ENCODE measurements at regions not wholly inside any gene's neighbourhood (a gene's known extent, or its start where the extent isn't known, plus 50 kb on each side); places are given as distances from the start of the nearest gene placed in this dataset.

DNA sequence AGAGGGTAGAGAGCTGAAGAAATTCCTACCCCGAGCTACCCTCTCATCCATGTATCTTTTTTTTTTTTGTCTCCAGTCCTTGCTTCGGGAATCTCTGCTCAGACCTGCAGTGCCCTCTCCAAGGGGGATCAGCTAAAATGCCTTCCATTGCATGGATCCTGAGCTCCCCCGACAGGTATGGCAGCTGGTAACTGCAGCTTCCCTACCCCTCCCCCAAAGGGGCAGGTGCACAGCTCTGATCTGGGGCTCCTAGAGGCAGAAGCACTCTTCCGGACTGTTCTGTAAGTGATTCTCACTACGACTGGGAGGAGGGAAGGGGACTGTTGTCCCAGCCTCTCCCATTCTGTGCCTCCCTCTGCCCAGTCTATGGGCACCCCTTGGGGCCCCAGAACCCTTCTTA is 169.6 kb downstream of the MELK start:
- H3K79me2 ChIP-seq (ENCODE audit: insufficient read depth, low read length), result no peaks in the 10 kb centered on the region
- no peak overlapping the region for H2AFZ ChIP-seq (ENCODE audit: low read length)
- ChIA-PET CTCF (ENCODE audit: low intra/inter-chr PET ratio, low total read pairs) (no interaction called here), POLR2A (no interaction called here)
- WGBS (ENCODE audit: low lambda C conversion rate), result 0% methylated on average over 4 of the region's 5 CpGs
- no peak for FAIRE-seq
- H3K27ac ChIP-seq (ENCODE audit: extremely low read length, insufficient read depth, low read length), result no peak overlapping the region
- no peaks in the 10 kb centered on the region for H4K20me1 ChIP-seq (ENCODE audit: insufficient read depth, low read length)
- no peak for DNase-seq (ENCODE audit: low spot score)
- no peaks in the 10 kb centered on the region for H3K9me3 ChIP-seq (ENCODE audit: low read length)
- ATAC-seq, result no peak
- H3K36me3 ChIP-seq (replicated peaks in 1 of 2; ENCODE audit: control insufficient read depth in 1 of 2, insufficient read depth in 2 of 2, low read length in 2 of 2), result no peaks in the 10 kb centered on the region
- no peaks in the 10 kb centered on the region for H3K4me1 ChIP-seq (ENCODE audit: insufficient read depth, low read length)
- in situ Hi-C loops (cut with HindIII; ENCODE audit: extremely low pct_ligation_motif_present, low pct_unique_long_range_greater_than_20kb) (no loop called here), intact Hi-C loops (cut with micrococcal nuclease; ENCODE audit: unreplicated experiment) (no loop called here)
- no TSS peak for BruUV-seq (replicated peaks)
- peaks cover 1 to 28% of the 10 kb centered on the region in 2 experiments; a peak in 4 of 5 replicates for H3K27me3 ChIP-seq (ENCODE audit: control insufficient read depth in 1 of 2, insufficient read depth in 2 of 2, low read length in 2 of 2)
- H3K4me2 ChIP-seq (ENCODE audit: low read depth, low read length), result no peak overlapping the region
- no peak overlapping the region for H3K4me3 ChIP-seq (replicated peaks in 1 of 3; ENCODE audit: insufficient read depth in 1 of 3, low read depth in 2 of 3, low read length in 3 of 3)
- TF ChIP-seq ZNF709 (CRISPR knock-in tag; IDR thresholded peaks at IDR 0.05), result no peak
- TF ChIP-seq, protein P1, sequence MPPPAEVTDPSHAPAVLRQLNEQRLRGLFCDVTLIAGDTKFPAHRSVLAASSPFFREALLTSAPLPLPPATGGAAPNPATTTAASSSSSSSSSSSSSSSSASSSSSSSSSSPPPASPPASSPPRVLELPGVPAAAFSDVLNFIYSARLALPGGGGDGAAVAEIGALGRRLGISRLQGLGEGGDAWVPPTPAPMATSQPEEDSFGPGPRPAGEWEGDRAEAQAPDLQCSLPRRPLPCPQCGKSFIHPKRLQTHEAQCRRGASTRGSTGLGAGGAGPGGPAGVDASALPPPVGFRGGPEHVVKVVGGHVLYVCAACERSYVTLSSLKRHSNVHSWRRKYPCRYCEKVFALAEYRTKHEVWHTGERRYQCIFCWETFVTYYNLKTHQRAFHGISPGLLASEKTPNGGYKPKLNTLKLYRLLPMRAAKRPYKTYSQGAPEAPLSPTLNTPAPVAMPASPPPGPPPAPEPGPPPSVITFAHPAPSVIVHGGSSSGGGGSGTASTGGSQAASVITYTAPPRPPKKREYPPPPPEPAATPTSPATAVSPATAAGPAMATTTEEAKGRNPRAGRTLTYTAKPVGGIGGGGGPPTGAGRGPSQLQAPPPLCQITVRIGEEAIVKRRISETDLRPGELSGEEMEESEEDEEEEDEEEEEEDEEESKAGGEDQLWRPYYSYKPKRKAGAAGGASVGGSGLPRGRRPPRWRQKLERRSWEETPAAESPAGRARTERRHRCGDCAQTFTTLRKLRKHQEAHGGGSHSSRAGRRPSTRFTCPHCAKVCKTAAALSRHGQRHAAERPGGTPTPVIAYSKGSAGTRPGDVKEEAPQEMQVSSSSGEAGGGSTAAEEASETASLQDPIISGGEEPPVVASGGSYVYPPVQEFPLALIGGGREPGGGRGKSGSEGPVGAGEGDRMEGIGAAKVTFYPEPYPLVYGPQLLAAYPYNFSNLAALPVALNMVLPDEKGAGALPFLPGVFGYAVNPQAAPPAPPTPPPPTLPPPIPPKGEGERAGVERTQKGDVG (CRISPR knock-in tag; IDR thresholded peaks at IDR 0.05; ENCODE audit: borderline replicate concordance), result no peak
- H3K9ac ChIP-seq (ENCODE audit: insufficient read depth, low read depth, low read length), result no peak overlapping the region

DNA sequence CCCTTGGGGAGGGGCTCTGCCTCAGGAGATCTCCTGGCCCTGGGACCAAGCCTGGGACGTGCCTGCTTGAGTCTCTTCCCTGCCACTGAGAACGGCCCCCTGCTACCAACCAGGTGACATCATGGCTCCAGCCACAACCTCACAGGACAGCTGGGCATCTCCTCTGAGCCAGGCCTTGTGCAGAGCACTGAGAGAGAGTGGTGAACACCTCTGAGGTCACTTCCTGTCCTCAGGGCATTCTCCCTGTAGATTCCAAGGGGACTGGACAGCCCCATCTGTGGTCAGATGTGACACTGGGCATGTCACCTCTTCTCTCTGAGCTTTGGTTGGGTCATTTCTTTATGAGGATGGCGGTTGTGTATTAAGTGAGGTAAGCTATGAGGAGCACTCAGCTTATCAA is 172.0 kb downstream of the MELK start:
- Histone ChIP-seq H3K27me3 (ENCODE audit: control insufficient read depth in 1 of 2, insufficient read depth in 2 of 2, low read length in 2 of 2) (peaks cover 1 to 28% of the 10 kb centered on the region in 2 experiments; a peak in 4 of 5 replicates), H3K4me3 (replicated peaks in 1 of 3; ENCODE audit: insufficient read depth in 1 of 3, low read depth in 2 of 3, low read length in 3 of 3) (no peak overlapping the region), H3K27ac (ENCODE audit: extremely low read length, insufficient read depth, low read length) (no peak overlapping the region), H3K79me2 (ENCODE audit: insufficient read depth, low read length) (no peaks in the 10 kb centered on the region), H3K36me3 (replicated peaks in 1 of 2; ENCODE audit: control insufficient read depth in 1 of 2, insufficient read depth in 2 of 2, low read length in 2 of 2) (no peaks in the 10 kb centered on the region), H3K9me3 (ENCODE audit: low read length) (no peaks in the 10 kb centered on the region), H2AFZ (ENCODE audit: low read length) (no peak overlapping the region), H3K4me2 (ENCODE audit: low read depth, low read length) (no peak overlapping the region), H3K4me1 (ENCODE audit: insufficient read depth, low read length) (no peaks in the 10 kb centered on the region), H4K20me1 (ENCODE audit: insufficient read depth, low read length) (no peaks in the 10 kb centered on the region), H3K9ac (ENCODE audit: insufficient read depth, low read depth, low read length) (no peak overlapping the region)
- 0% methylated on average over 3 of the region's 3 CpGs for WGBS (ENCODE audit: low lambda C conversion rate)
- POLR2A ChIA-PET, result no interaction called here
- in situ Hi-C loops (cut with HindIII; ENCODE audit: extremely low pct_ligation_motif_present, low pct_unique_long_range_greater_than_20kb) (no loop called here), intact Hi-C loops (cut with micrococcal nuclease; ENCODE audit: unreplicated experiment) (no loop called here)
- FAIRE-seq, result no peak
- ATAC-seq, result no peak
- CTCF ChIA-PET (ENCODE audit: low intra/inter-chr PET ratio, low total read pairs), result no interaction called here
- no peak for DNase-seq (ENCODE audit: low spot score)
- BruUV-seq (replicated peaks), result no TSS peak
- TF ChIP-seq RFX3 (CRISPR knock-in tag; IDR thresholded peaks at IDR 0.05) (no peak), HHEX (CRISPR knock-in tag; IDR thresholded peaks at IDR 0.05) (no peak), RXRA (CRISPR knock-in tag; IDR thresholded peaks at IDR 0.05) (no peak), ZNF431 (CRISPR knock-in tag; IDR thresholded peaks at IDR 0.05; ENCODE audit: borderline replicate concordance, low read depth) (no peak)
- TF ChIP-seq, protein P2, sequence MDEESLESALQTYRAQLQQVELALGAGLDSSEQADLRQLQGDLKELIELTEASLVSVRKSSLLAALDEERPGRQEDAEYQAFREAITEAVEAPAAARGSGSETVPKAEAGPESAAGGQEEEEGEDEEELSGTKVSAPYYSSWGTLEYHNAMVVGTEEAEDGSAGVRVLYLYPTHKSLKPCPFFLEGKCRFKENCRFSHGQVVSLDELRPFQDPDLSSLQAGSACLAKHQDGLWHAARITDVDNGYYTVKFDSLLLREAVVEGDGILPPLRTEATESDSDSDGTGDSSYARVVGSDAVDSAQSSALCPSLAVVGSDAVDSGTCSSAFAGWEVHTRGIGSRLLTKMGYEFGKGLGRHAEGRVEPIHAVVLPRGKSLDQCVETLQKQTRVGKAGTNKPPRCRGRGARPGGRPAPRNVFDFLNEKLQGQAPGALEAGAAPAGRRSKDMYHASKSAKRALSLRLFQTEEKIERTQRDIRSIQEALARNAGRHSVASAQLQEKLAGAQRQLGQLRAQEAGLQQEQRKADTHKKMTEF (CRISPR knock-in tag; IDR thresholded peaks at IDR 0.05), result no peak
- TF ChIP-seq, protein P3, sequence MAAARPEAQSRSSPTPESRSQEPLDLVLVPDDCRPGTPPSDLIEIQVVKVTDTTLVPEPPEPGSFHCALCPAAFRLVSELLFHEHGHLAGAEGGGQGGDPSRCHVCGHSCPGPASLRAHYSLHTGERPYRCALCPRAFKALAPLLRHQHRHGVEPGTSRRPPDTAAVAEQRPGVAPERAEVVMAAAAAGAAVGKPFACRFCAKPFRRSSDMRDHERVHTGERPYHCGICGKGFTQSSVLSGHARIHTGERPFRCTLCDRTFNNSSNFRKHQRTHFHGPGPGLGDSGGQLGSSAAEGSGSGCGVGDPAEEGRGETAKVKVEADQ (CRISPR knock-in tag; IDR thresholded peaks at IDR 0.05; ENCODE audit: borderline replicate concordance), result no peak
- TF ChIP-seq, protein P4, sequence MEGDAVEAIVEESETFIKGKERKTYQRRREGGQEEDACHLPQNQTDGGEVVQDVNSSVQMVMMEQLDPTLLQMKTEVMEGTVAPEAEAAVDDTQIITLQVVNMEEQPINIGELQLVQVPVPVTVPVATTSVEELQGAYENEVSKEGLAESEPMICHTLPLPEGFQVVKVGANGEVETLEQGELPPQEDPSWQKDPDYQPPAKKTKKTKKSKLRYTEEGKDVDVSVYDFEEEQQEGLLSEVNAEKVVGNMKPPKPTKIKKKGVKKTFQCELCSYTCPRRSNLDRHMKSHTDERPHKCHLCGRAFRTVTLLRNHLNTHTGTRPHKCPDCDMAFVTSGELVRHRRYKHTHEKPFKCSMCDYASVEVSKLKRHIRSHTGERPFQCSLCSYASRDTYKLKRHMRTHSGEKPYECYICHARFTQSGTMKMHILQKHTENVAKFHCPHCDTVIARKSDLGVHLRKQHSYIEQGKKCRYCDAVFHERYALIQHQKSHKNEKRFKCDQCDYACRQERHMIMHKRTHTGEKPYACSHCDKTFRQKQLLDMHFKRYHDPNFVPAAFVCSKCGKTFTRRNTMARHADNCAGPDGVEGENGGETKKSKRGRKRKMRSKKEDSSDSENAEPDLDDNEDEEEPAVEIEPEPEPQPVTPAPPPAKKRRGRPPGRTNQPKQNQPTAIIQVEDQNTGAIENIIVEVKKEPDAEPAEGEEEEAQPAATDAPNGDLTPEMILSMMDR (CRISPR knock-in tag; IDR thresholded peaks at IDR 0.05), result no peak
